ENCODE measurements at regions not wholly inside any gene's neighbourhood (a gene's known extent, or its start where the extent isn't known, plus 50 kb on each side); places are given as distances from the start of the nearest gene placed in this dataset.
A peak's percentile ranks its signal among the peaks of the same experiment; 100 is the strongest.

- Histone ChIP-seq H2BK120ac (ENCODE audit: low read depth, low read length) (no peak overlapping the region), H2AK5ac (ENCODE audit: low read length, severe bottlenecking) (peak overlapping the region; percentile 43), H4K91ac (ENCODE audit: low read length) (no peak overlapping the region), H3K4me1 (ENCODE audit: control insufficient read depth, insufficient read depth, low read depth, low read length) (peaks cover 5% of the 10 kb centered on the region), H3K79me1 (replicated peaks; ENCODE audit: low read length, poor library complexity, severe bottlenecking) (no peaks in the 10 kb centered on the region), H2BK5ac (ENCODE audit: low read depth, low read length, poor library complexity, severe bottlenecking) (no peak overlapping the region), H2BK15ac (ENCODE audit: low read depth, poor library complexity, severe bottlenecking) (no peak overlapping the region), H3K18ac (ENCODE audit: low read depth in 1 of 2, low read length in 2 of 2) (no peak overlapping the region), H2AFZ (ENCODE audit: low read depth, low read length) (no peak overlapping the region), H3K9me3 (ENCODE audit: control insufficient read depth, low read length) (peaks cover 4% of the 10 kb centered on the region), H3K23ac (ENCODE audit: low read length in 2 of 2) (no peak overlapping the region), H3K4ac (ENCODE audit: low read depth in 1 of 2, low read length in 2 of 2) (no peak overlapping the region), H4K8ac (ENCODE audit: low read length) (no peak overlapping the region), H3K9ac (ENCODE audit: low read length) (no peak overlapping the region), H3K4me3 (ENCODE audit: insufficient read depth in 1 of 2, low read depth in 1 of 2, low read length in 2 of 2) (no peak overlapping the region), H3K36me3 (ENCODE audit: control insufficient read depth in 1 of 2, insufficient read depth in 2 of 2, low read depth in 1 of 2, low read length in 2 of 2) (no peaks in the 10 kb centered on the region), H3K27me3 (ENCODE audit: control insufficient read depth in 1 of 2, insufficient read depth in 1 of 2, low read length in 2 of 2) (peaks cover 1 to 86% of the 10 kb centered on the region in 2 experiments), H2BK12ac (ENCODE audit: low read length in 2 of 2) (no peak overlapping the region), H3K14ac (ENCODE audit: low read length in 2 of 2) (peak overlapping the region in 1 of 2 experiments; percentile 28), H3K27ac (ENCODE audit: low read length, poor library complexity, severe bottlenecking) (no peak overlapping the region), H3K4me2 (ENCODE audit: low read length, poor library complexity, severe bottlenecking) (no peak overlapping the region)
- DNase-seq = no peak
- WGBS = 93% methylated on average over 4 of the region's 5 CpGs
Measured at GRCh38 chr22:27327981-27328721, 473.4 kb downstream of the MN1 start.

- Histone ChIP-seq H3K14ac (ENCODE audit: low read length in 2 of 2) (no peak overlapping the region), H2BK12ac (ENCODE audit: low read length in 2 of 2) (no peak overlapping the region), H2BK15ac (ENCODE audit: low read depth, poor library complexity, severe bottlenecking) (no peak overlapping the region), H3K4me3 (ENCODE audit: insufficient read depth in 1 of 2, low read depth in 1 of 2, low read length in 2 of 2) (no peak overlapping the region), H3K9me3 (ENCODE audit: control insufficient read depth, low read length) (peaks cover 7% of the 10 kb centered on the region), H3K79me1 (replicated peaks; ENCODE audit: low read length, poor library complexity, severe bottlenecking) (no peaks in the 10 kb centered on the region), H2AK5ac (ENCODE audit: low read length, severe bottlenecking) (no peak overlapping the region), H3K18ac (ENCODE audit: low read depth in 1 of 2, low read length in 2 of 2) (no peak overlapping the region), H3K27me3 (ENCODE audit: control insufficient read depth in 1 of 2, insufficient read depth in 1 of 2, low read length in 2 of 2) (peaks cover 0 to 81% of the 10 kb centered on the region in 2 experiments), H4K91ac (ENCODE audit: low read length) (no peak overlapping the region), H2BK5ac (ENCODE audit: low read depth, low read length, poor library complexity, severe bottlenecking) (no peak overlapping the region), H2BK120ac (ENCODE audit: low read depth, low read length) (no peak overlapping the region), H3K4ac (ENCODE audit: low read depth in 1 of 2, low read length in 2 of 2) (no peak overlapping the region), H3K27ac (ENCODE audit: low read length, poor library complexity, severe bottlenecking) (no peak overlapping the region), H3K23ac (ENCODE audit: low read length in 2 of 2) (no peak overlapping the region), H3K4me2 (ENCODE audit: low read length, poor library complexity, severe bottlenecking) (no peak overlapping the region), H4K8ac (ENCODE audit: low read length) (no peak overlapping the region), H3K36me3 (ENCODE audit: control insufficient read depth in 1 of 2, insufficient read depth in 2 of 2, low read depth in 1 of 2, low read length in 2 of 2) (no peaks in the 10 kb centered on the region), H3K4me1 (ENCODE audit: control insufficient read depth, insufficient read depth, low read depth, low read length) (peaks cover 5% of the 10 kb centered on the region), H2AFZ (ENCODE audit: low read depth, low read length) (no peak overlapping the region), H3K9ac (ENCODE audit: low read length) (no peak overlapping the region)
- WGBS = 44% methylated on average over 10 of the region's 13 CpGs
- no peak for DNase-seq
Measured at GRCh38 chr22:27329131-27329850, 472.3 kb downstream of the MN1 start.

- DNase-seq = no peak
- Histone ChIP-seq H3K4me3 (ENCODE audit: insufficient read depth in 1 of 2, low read depth in 1 of 2, low read length in 2 of 2) (no peak overlapping the region), H4K8ac (ENCODE audit: low read length) (no peak overlapping the region), H2BK15ac (ENCODE audit: low read depth, poor library complexity, severe bottlenecking) (no peak overlapping the region), H3K4me1 (ENCODE audit: control insufficient read depth, insufficient read depth, low read depth, low read length) (peaks cover 5% of the 10 kb centered on the region), H3K4ac (ENCODE audit: low read depth in 1 of 2, low read length in 2 of 2) (no peak overlapping the region), H3K36me3 (ENCODE audit: control insufficient read depth in 1 of 2, insufficient read depth in 2 of 2, low read depth in 1 of 2, low read length in 2 of 2) (no peaks in the 10 kb centered on the region), H3K9ac (ENCODE audit: low read length) (no peak overlapping the region), H3K23ac (ENCODE audit: low read length in 2 of 2) (no peak overlapping the region), H3K14ac (ENCODE audit: low read length in 2 of 2) (no peak overlapping the region), H2AFZ (ENCODE audit: low read depth, low read length) (no peak overlapping the region), H2BK12ac (ENCODE audit: low read length in 2 of 2) (peak overlapping the region in 1 of 2 experiments; percentile 69), H2AK5ac (ENCODE audit: low read length, severe bottlenecking) (peak overlapping the region; percentile 27), H3K27ac (ENCODE audit: low read length, poor library complexity, severe bottlenecking) (no peak overlapping the region), H4K91ac (ENCODE audit: low read length) (no peak overlapping the region), H3K27me3 (ENCODE audit: control insufficient read depth in 1 of 2, insufficient read depth in 1 of 2, low read length in 2 of 2) (peaks cover 0 to 80% of the 10 kb centered on the region in 2 experiments), H3K9me3 (ENCODE audit: control insufficient read depth, low read length) (peaks cover 7% of the 10 kb centered on the region), H3K18ac (ENCODE audit: low read depth in 1 of 2, low read length in 2 of 2) (peak overlapping the region in 1 of 2 experiments; percentile 23), H2BK120ac (ENCODE audit: low read depth, low read length) (no peak overlapping the region), H3K79me1 (replicated peaks; ENCODE audit: low read length, poor library complexity, severe bottlenecking) (no peaks in the 10 kb centered on the region), H3K4me2 (ENCODE audit: low read length, poor library complexity, severe bottlenecking) (no peak overlapping the region), H2BK5ac (ENCODE audit: low read depth, low read length, poor library complexity, severe bottlenecking) (no peak overlapping the region)
- 96% methylated on average over 3 of the region's 3 CpGs for WGBS
Measured at GRCh38 chr22:27329966-27330645, 471.4 kb downstream of the MN1 start.
